ENCODE measurements at regions not wholly inside any gene's neighbourhood (a gene's known extent, or its start where the extent isn't known, plus 50 kb on each side); places are given as distances from the start of the nearest gene placed in this dataset.

DNA sequence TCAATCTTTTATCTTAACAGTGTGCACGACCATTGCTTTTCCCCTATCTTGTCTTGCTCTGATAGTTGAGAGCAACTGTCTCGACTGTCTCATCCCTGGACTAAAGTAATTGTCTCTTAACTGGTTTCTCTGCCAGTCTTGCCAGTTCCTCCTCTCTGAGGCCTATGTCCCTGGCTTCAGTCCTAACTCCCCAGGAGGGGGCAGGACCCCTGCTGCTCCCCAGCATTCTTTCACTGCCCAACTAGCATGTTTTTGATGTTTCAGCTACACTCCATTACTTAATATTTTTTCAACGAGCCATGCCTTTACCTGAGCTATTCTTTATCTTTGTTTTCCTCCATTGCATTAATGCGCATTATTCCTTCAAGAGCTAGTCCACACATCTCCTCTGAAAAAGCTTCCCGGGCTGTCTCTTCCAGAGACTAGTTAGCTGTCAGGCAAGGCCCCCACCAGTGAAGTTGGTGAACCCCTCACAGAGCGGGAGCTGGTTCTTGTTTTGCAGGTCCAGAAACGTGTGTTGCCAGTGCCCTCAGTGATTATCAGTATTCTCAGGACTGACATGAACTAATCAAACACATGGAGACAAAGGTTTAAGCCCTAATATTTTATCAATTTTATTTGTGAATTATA lies 291.7 kb upstream of the KCNN2 start:
- TF ChIP-seq, protein P1, sequence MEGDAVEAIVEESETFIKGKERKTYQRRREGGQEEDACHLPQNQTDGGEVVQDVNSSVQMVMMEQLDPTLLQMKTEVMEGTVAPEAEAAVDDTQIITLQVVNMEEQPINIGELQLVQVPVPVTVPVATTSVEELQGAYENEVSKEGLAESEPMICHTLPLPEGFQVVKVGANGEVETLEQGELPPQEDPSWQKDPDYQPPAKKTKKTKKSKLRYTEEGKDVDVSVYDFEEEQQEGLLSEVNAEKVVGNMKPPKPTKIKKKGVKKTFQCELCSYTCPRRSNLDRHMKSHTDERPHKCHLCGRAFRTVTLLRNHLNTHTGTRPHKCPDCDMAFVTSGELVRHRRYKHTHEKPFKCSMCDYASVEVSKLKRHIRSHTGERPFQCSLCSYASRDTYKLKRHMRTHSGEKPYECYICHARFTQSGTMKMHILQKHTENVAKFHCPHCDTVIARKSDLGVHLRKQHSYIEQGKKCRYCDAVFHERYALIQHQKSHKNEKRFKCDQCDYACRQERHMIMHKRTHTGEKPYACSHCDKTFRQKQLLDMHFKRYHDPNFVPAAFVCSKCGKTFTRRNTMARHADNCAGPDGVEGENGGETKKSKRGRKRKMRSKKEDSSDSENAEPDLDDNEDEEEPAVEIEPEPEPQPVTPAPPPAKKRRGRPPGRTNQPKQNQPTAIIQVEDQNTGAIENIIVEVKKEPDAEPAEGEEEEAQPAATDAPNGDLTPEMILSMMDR (IDR thresholded peaks at IDR 0.05) = no peak
- TF ChIP-seq POLR2A (IDR thresholded peaks at IDR 0.05) = no peak
